ENCODE measurements at regions not wholly inside any gene's neighbourhood (a gene's known extent, or its start where the extent isn't known, plus 50 kb on each side); places are given as distances from the start of the nearest gene placed in this dataset.

- TF ChIP-seq TP53 (CRISPR knock-in tag; IDR thresholded peaks at IDR 0.05) (no peak), MAX (IDR thresholded peaks at IDR 0.05) (no peak), TFCP2L1 (CRISPR knock-in tag; IDR thresholded peaks at IDR 0.05) (no peak), PBX3 (IDR thresholded peaks at IDR 0.05) (no peak), FOSL2 (IDR thresholded peaks at IDR 0.05) (no peak), FOSL2 (CRISPR knock-in tag; IDR thresholded peaks at IDR 0.05) (no peak), NPAS2 (CRISPR knock-in tag; IDR thresholded peaks at IDR 0.05; ENCODE audit: borderline replicate concordance) (no peak), E2F6 (IDR thresholded peaks at IDR 0.05; ENCODE audit: borderline replicate concordance, low read depth) (no peak), HOXA7 (CRISPR knock-in tag; IDR thresholded peaks at IDR 0.05) (no peak), PHF8 (IDR thresholded peaks at IDR 0.05; ENCODE audit: borderline replicate concordance, low read depth) (no peak), POLR2AphosphoS2 (conservative IDR thresholded peaks at IDR 0.05; ENCODE audit: low read length) (no peak), RFX5 (IDR thresholded peaks at IDR 0.05) (no peak), RCOR1 (IDR thresholded peaks at IDR 0.05; ENCODE audit: low read depth, low read length) (no peak), POLR2A (IDR thresholded peaks at IDR 0.05; ENCODE audit: low read length) (no peak), CHD4 (IDR thresholded peaks at IDR 0.05; ENCODE audit: borderline replicate concordance) (no peak), HES2 (IDR thresholded peaks at IDR 0.05) (no peak), ELK1 (IDR thresholded peaks at IDR 0.05; ENCODE audit: low read depth, low read length) (no peak), RARB (CRISPR knock-in tag; IDR thresholded peaks at IDR 0.05) (no peak), FOSB (CRISPR knock-in tag; IDR thresholded peaks at IDR 0.05) (no peak), JUN (IDR thresholded peaks at IDR 0.05) (no peak), SMC3 (IDR thresholded peaks at IDR 0.05) (no peak)
- Histone ChIP-seq H3K27ac (peak overlapping the region in 1 of 2 experiments; percentile 24; a peak in 2 of 6 replicates), H3K4me3 (no peak overlapping the region), H3K9me3 (peaks cover 6% of the 10 kb centered on the region; the same call in 1 of the 3 replicates), H3K4me2 (no peak overlapping the region), H3K4me1 (peaks cover 22% of the 10 kb centered on the region)
- POLR2A ChIA-PET = interaction anchor here (1.0 kb wide), 1 partner anchor 109 kb away, joined by 3 read pairs; the partner anchor contains the start of gene ZNF503
- WGBS (ENCODE audit: missing lambda C conversion rate) = 75% methylated on average over 10 of the region's 10 CpGs
- FAIRE-seq = no peak
- CTCF ChIA-PET = interaction anchor here (5.2 kb wide), 1 partner anchor 102 kb away, joined by 38 read pairs; no protein-coding TSS in a partner anchor
- no peak for ATAC-seq
- no peak for DNase-seq (ENCODE audit: low read depth in 1 of 2, low spot score in 1 of 2)
These were observed 57.2 kb upstream of the COMTD1 start for GRCh38 chr10:75292794-75293445.

- Histone ChIP-seq H3K4me2 (no peak overlapping the region), H3K27ac (no peak overlapping the region), H3K4me3 (no peak overlapping the region), H3K9me3 (peaks cover 9% of the 10 kb centered on the region; the same call in 1 of the 3 replicates), H3K4me1 (peaks cover 18% of the 10 kb centered on the region)
- DNase-seq (ENCODE audit: low read depth in 1 of 2, low spot score in 1 of 2) (no peak), FAIRE-seq (no peak), ATAC-seq (no peak)
- CTCF ChIA-PET = interaction anchor here (1.4 kb wide), 1 partner anchor 105 kb away, joined by 3 read pairs; no protein-coding TSS in a partner anchor
- TF ChIP-seq CBX2 (IDR thresholded peaks at IDR 0.05; ENCODE audit: borderline replicate concordance, low read depth) (no peak), ELK1 (IDR thresholded peaks at IDR 0.05; ENCODE audit: low read depth, low read length) (no peak)
- POLR2A ChIA-PET = no interaction called here
- 13% methylated on average over 1 of the region's 1 CpG for WGBS (ENCODE audit: missing lambda C conversion rate)
These were observed 56.0 kb upstream of the COMTD1 start for GRCh38 chr10:75291805-75292204.

All from A549 (cell line).